GM20000 (cell line): ENCODE measurements at regions not wholly inside any gene's neighbourhood (a gene's known extent, or its start where the extent isn't known, plus 50 kb on each side); places are given as distances from the start of the nearest gene placed in this dataset.

ENCODE experiments used
- DNase-seq: peaks from one replicate; pipeline ENCODE4 v3.0.0; 2012; ENCODE audit warnings: low spot score
- TF ChIP-seq, protein P1 (sequence below): IDR thresholded peaks from 2 replicates; pipeline ENCODE4 v1.5.1; 2012; ENCODE audit warnings: mild to moderate bottlenecking, control low read depth; ENCODE audit errors: extremely low read depth, missing control alignments

- TF ChIP-seq, protein P1, sequence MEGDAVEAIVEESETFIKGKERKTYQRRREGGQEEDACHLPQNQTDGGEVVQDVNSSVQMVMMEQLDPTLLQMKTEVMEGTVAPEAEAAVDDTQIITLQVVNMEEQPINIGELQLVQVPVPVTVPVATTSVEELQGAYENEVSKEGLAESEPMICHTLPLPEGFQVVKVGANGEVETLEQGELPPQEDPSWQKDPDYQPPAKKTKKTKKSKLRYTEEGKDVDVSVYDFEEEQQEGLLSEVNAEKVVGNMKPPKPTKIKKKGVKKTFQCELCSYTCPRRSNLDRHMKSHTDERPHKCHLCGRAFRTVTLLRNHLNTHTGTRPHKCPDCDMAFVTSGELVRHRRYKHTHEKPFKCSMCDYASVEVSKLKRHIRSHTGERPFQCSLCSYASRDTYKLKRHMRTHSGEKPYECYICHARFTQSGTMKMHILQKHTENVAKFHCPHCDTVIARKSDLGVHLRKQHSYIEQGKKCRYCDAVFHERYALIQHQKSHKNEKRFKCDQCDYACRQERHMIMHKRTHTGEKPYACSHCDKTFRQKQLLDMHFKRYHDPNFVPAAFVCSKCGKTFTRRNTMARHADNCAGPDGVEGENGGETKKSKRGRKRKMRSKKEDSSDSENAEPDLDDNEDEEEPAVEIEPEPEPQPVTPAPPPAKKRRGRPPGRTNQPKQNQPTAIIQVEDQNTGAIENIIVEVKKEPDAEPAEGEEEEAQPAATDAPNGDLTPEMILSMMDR: no peak
- DNase-seq: no peak
Measured at GRCh38 chr21:19878133-19878532, 1120.1 kb upstream of the NCAM2 start.

DNA sequence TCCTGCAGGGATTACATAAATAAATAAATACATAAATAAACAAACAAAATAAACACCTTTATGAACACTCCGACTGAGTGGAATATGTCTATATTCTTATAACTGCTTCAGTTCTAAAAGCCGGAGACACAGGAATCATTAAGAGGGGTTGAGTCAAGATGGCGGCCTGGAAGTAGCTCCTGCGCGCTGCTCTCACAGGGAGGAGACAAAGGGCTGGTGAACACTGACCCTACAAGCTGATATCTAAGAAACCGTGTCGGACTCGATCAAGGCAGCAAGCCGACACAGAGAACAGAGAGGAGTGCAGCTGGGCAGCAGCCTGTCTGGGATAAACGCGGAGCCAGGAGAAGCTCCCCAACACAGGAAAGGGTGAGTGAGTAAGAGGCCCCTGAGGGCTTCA lies 1098.6 kb upstream of the NCAM2 start:
- DNase-seq: no peak
- TF ChIP-seq, protein P1: no peak

DNA sequence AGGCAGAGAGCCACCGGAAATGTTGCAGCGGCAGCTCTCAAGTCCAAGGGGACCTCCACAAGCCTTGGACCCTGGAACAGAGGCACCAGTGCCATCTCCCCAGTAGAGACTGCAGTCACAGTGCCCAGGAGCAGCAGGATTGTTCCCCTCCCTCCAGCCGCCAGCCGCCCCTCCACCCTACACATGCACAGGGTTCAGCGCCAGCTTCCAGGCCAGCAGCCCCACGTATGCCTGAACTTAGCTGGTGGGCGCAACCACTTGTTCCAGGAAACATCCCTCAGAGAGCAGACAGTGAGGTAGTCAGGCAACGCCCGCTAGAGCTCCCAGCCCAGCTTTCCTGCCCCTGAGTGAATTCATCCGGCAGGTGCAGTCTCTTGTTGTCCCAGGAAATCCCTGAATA lies 1098.1 kb upstream of the NCAM2 start:
- TF ChIP-seq, protein P1: no peak
- DNase-seq: no peak

DNA sequence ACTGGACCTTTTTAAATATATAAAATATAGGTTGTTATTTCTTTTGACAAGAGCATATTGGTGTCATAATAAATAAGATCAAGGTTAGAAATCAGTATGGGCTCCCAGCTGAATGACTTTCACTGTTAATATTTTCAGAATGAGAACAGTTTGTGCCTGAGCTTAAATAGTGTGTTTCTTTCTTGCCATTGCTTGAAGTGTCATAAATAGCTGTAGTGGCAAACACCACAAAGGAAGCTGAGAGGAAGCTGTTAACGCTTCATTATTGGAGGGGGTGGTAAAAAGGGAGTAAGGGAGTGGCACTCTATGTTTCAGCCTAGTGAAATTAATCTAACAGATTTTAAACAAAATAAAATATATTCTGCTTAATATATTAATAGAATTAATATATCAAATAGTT lies 1089.8 kb upstream of the NCAM2 start:
- TF ChIP-seq, protein P1: no peak
- DNase-seq: no peak

- no peak for DNase-seq
- TF ChIP-seq, protein P1: no peak
Measured at GRCh38 chr21:19914028-19914427, 1084.2 kb upstream of the NCAM2 start.

GRCh38 chr21:19921211-19921610 lies 1077.0 kb upstream of the NCAM2 start:
- TF ChIP-seq, protein P1: no peak
- no peak for DNase-seq

DNA sequence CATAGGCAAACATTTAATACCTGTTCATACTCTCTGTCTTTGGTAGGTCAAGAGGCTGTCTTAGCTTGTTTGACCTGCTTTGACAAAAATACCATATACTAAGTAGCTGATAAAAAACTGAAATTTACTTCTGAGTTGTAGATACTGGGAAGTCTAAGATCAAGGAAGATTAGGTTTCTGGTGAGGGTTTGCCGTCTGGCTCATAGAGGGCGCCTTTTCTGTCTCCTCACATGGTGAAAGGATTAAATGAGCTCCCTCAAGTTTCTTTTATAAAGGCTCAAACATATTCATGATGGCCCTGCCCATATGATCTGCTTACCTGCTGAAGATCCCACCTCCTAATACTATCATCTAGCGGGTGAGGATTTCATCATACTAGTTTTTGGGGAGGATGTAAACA lies 1076.1 kb upstream of the NCAM2 start:
- no peak for DNase-seq
- TF ChIP-seq, protein P1: no peak
